Skin of body (tissue), 1 donor: ENCODE measurements at regions not wholly inside any gene's neighbourhood (a gene's known extent, or its start where the extent isn't known, plus 50 kb on each side); places are given as distances from the start of the nearest gene placed in this dataset.

Experiments
- DNase-seq: peaks from one replicate; lab custom pipeline; 2025; lab: John Stamatoyannopoulos, UW

DNA sequence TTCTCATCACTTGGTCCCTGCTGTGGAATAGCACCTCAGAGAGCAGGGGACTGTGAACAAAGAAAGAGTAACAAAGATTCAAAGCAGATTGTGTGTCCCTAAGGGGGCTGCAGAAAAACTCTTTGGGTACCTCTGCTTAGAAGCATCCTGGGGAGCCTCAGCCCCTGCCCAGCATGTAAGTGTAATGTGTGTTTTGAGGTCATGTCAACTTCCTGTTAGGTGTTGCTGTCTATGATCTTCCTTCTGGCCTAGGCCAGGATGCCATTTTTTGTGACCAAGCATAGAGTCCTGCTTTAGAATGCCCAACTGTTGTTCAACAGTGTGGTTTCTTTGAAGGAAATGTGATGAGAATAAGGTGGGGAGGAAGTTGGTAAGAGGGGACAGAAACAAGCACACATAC lies 77.1 kb upstream of the BCL6 start:
- no peak for DNase-seq

DNA sequence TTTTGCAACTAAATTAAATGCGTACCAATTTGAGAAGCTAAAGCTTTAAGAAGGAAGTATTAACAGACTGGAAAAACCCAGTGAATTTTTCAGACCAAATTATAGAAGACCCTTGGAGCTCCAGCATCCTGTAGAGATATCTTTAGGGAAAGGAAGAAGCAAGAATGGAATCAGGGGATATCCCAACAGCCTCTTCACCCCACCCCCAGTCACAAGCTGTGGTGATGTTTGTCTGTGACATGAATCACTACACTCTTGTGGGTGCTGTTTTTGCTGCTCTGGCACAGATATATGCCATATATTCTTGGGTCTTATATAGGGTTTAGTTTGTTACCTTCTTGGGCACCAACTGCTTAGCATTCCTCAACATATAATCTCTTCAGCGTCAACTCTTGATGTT lies 78.5 kb upstream of the BCL6 start:
- DNase-seq, result no peak

DNA sequence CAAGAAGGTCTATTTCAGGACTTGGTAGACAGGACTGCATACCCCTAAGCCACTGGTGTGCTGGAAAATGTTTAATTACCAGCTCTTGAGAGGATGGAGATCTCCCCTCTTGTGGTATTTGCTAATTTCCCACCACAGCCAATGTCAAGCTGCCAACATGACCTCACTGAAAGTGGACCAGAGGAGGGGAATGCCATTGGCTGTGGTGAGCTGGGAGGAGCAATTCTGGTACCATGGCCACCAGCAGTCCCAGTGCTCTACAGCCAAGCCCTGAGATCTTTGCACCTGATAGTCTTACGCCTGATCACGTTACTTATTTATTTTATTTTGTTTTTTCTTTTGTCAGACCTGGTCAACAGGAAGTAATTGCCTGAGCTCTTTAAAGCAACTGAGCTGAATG lies 82.5 kb upstream of the BCL6 start:
- DNase-seq, result no peak

DNA sequence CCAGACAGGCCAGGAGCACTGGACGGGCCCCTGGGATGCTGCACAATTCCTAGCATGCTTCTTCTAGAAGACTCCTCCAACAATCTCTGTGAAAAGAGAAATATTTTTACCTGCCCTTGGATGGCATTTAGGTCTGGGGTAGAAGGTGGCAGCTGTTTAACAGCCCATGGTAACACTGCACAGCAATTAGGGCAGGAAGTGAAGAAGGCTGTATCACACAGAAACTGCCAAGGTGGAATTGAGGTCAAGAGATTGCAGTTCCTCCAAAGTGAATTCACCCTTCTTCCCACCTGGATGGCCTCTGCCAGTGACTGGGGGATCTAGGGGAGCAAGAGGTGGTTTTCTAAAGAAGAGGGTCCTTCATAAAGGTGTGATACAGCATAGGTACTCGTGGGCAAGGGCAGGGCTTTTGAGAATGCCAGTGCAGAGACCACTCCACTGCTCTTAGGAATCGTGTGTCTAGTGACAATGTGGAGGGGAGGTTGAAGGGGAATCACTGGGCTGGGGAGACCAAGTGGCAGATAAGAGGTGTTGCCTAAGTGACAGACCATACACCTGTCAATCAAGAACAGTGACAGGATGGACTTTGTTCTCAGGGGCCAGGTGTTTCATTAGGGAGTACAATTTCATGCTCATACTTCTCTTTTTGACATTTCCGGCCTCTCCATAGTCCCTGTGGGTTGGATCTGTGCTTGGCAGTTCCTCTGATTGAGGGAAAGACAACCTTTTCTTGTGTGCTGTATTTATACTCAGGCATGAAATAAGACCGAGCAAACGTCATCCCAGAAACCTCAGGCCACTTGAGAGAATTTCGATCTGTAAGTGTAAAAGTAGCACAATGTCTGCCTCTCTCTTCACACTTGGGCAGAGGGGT lies 83.5 kb upstream of the BCL6 start:
- DNase-seq, result no peak

DNA sequence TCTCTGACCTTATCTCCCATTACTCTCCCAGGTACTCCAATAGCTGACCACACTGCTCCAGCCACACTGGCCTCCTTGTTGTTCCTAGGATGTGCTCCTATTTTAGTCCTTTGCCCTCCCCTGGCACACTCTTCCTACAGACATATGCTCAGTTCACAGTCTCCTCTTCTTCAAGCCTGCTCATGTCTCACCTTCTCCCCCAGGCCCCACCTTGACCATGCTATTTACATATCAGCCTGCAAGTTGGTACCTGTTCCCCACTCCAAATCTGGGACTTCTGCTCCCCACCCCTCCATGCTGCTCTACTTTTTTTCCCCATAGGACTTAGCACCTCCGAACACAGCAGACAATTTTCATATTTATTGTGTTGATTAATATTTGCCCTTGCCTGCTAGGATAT lies 84.9 kb upstream of the BCL6 start:
- DNase-seq, result no peak

DNA sequence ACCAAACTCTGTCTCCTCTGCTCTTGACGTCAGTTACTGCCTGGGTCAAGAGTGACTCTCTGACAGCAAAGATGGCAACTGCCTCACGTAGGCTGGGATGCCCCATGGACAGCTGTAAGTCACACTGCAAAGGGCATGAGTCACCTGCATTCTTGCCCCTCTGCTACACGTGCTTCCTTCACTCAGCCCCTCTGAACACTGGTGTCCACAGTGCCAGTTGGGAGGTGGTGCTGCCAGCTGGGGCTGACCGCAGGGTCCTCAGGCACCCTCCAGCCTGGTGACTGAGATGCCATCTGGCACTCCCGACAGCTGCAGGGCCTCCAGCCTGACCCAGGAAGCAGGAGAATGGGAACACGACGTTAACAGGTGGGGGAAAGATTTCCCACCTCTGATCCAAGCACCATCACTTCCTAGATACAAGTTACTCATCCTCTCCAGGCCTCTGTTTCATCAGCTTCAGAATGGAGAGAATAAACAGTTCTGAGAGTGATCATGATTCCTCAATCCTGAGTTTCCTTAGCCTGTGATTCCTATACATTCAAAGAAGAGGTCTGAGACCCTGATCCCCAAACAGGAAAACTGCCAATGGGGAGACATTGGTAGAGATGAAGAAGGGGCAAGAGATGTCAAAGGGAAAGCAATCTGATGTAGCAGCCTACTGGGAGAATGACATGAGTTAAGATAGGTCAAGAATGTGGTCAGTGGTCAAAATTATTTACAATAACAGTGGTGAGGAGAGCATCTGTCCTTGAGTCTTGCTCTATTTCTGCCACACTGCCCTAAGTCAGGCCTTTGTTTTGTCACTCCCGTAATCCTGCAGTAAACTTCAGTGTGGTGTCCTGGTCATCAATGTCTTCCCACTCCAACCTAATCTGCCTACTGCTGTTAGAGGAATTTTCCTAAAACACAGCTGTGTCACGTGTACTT lies 86.1 kb upstream of the BCL6 start:
- no peak for DNase-seq

DNA sequence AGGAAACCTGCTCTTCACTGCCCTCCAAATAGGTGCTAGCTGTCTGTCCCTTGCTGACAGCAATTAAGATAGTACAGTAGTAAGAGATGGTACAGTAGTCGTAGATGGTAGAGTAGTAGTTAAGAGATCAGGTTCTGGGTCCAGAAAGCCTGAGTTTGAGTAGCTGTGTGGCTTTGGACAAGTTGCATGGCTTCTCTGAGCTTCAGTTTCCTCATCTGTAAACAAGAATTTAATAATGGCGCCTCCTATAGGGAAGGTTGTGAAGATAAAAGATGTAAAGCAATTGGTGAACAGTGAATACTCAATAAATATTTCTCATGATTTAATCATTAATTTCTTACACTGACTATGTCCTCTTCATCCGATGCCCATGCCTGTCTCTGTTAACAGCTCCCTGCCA lies 86.9 kb upstream of the BCL6 start:
- DNase-seq, result no peak

DNA sequence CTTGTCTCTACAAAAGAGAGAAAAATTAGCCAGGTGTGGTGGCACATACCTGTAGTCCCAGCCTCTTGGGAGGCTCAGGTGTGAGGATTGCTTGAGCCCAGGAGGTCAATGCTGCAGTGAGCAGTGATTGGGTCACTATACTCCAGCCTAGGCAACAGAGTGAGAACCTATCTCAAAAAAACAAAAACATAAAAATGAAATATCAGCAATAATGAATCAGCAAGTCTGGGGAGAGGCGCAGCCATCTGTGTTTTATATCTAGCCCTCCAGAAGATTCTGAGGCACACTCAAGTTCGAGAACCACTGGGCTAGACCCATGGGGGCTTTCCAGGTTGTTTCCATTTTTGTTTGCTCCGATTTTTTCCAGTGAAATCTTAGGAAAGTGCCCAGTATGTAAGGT lies 88.1 kb upstream of the BCL6 start:
- DNase-seq, result no peak

DNA sequence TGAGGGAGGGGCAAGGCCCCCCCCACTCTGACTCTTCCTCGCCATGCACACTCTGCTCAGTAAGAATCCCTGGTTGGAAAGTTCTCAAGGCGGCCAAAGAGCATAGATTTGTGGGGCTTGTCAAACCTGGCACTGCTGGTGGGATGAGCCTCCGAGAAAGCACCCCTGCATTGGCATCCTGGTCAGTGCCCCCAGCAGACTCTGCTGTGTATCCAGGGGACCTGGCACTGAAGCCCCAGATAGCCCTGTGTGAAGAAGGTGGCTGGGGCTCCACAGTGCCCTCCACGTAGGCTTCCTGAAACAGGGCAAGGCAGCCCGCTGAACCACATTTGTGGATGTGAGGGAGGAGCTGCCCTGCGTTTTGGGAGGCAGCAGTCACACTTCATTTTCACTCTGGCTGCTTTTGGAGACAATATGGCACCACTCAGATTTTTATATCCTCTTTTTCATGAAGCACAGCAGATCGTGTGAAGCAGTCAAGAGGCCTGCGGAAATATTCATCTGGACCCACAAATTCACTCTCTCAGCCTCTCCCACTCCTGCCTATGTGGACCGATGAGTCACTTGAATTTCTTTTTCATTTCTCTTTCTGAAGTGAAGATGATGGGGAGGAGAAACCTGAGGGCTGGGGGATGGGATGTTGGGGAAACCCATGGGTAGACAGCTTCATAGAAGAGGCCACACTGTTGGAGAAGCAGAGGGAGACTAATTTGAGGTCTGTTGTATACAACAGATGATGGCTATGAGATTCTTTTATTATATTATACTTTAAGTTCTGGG lies 88.7 kb upstream of the BCL6 start:
- no peak for DNase-seq

DNA sequence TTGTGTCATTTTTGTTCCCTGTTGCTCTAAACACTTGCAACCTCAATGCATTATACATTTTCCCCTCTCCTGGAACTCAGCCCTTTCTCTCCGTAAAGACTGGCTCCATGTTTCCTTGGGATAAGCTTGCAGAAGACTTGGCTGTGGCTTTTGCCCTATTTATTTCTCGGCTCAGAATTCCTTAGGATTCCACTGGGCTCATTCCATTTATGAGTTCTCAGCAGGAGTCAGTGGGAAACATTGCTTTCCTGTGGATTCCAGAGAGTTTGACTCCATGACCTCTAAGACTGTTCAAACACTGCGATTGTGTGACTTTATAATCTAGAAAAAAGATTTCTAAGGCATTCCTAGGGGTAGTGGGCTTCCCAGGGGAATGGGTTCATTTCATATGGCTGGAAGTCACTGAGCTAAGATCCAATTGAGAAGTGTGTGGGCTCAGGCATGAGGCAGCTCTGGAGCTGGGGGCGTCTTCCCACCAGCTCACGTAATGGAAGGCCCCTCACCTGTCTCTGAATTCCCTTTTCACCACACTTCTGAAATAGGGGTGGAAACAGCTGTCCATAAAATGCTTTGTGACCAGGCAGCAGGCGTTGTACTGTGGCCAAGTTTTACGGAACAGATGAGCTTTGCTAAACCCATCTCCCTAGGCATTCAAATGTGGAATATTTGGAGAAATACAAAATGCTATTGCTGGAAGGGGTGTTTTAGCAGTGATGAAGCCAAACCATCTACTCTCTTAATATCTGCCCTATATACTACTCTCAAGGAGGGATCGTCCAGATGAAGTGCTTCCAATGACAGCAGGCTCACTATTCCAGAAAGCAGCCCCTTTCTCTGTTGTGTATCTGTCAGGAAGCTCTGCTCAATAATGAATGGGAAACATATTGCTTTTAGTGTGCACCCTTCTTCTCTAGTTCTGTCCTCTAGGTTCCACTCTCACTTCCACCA lies 91.8 kb upstream of the BCL6 start:
- no peak for DNase-seq

DNA sequence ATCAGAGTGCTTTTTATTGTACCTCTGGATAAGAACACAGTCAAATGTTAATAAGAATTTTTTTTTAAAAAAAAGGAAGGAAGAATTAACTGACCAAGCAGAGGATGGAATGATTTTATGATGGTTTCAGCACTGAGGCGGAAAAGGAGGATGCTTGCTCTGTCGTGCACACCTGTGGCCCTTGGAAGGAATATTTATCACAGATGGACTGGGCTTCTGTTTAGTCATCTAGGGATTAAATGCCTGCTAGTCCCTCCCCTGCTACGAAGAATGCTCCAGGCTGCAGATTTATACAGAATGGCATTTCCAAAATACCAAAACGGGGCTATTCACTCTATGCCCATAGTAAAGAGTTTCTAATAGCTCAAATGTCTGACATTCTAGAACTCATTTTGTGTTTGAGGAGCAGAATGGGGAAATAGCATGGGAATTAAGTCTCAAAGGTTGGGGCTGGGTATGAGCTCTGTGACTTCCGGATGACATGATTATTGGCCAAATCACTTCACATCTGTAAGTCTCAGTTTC lies 92.8 kb upstream of the BCL6 start:
- no peak for DNase-seq

DNA sequence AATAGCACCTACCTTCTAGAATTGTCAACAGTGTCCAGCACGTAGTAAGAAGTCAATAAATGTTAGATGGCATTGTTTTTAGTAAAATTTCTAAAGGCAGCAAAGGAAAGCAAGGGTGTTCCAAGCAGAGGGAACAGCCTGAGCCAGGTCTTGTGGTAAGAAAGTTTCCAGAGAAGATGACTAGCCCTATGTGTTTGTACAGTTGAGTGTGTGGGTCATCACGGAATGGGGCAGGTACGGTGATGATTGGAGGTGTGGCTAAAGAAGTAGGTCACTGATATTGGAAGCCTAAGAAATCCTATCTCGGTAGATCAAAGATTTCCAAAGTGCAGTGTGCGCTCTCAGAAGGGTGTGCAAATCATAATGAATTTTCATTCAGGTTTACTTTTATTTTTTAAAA lies 94.2 kb upstream of the BCL6 start:
- no peak for DNase-seq

DNA sequence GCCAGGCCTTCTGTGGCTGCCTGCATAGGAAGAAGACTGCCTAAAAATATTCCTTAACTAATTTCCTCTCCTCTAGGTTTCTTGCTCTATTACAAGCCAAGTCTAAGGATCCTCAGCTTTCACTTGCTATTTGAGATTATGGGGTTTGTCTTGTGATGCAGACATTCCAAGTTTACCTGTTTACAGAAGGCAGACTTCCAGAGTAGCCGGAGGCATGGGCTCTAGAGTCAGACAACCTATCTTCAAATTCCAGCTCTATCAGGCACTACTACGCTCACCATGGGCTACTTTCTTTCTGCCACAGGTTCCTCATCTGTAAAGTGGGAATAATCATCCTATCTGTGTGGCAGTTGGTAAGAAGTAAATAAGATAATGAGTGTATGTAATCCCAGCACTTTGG lies 95.6 kb upstream of the BCL6 start:
- DNase-seq, result no peak

DNA sequence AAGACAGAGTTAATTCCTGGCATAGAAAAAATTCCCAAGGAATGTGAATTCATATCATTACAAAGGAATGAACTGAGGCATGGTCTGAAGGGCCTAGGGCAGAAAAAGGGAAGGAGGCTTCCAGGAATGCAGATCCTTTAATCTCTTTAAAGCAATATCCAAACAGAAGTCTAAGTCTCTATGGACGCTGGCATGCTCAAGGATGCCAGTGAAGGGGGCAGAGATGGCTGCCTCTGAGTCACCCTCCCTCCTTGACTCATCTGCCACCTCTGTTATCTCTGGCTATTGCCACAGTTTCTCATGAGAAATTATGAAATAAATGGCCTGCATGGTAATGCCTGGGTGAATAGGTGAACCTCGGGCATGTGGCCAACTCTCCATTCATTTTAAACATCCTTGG lies 96.3 kb upstream of the BCL6 start:
- DNase-seq, result no peak

DNA sequence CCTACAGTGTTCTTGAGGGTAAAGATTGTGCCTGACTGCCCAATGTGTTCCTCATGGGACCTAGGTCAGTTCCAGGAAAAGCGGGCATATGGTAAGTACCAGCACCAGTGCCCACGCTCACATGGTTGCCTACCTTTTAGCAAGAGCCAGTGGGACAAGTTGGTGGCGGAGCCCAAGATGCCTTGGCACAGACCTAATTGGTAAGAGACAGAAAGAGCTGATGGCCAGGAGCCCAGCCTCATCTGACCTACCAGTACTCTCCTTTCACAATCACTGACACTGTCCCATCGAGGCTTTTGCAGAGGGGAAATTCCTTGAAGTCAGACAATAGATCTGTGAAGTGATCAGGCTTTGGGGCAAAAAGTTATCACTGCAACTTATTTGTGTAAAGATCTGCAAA lies 98.4 kb upstream of the BCL6 start:
- DNase-seq, result no peak

DNA sequence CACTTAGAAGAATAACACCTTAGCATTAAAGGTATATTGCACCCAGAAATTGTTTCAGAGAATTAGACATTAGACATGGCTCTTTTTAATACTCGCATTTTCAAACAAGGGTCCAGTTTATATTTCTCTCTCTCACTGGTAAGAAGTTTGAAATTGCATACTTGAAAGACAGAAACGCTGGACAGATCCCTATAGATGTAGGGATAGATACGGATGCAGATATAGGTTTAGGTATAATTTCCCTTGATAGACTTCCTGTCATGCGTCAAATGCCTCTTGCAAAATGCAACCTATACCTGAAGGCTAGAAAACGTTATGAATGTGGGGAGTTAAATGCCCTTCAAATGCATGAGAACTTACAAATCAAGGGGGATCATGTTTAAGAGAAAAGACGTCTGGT lies 99.4 kb upstream of the BCL6 start:
- no peak for DNase-seq

DNA sequence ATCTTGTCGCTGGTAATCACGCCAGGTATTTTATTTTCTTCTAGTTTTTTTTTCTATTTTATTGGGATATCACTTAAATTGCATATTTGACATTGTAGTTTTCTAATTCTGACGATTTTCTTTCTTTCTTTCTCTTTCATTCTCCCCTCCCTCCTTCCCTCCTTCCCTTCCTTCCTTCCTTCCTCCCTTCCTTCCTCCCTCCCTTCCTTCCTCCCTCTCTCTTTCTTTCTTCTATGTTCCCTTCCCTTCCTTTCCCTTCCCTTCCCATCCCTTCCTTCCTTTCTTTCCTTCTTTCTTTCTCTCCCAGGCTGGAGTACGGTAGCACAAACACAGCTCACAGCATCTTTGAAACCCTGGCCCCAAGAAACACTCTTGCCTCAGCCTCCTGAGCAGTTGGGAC lies 100.6 kb upstream of the BCL6 start:
- DNase-seq, result no peak

DNA sequence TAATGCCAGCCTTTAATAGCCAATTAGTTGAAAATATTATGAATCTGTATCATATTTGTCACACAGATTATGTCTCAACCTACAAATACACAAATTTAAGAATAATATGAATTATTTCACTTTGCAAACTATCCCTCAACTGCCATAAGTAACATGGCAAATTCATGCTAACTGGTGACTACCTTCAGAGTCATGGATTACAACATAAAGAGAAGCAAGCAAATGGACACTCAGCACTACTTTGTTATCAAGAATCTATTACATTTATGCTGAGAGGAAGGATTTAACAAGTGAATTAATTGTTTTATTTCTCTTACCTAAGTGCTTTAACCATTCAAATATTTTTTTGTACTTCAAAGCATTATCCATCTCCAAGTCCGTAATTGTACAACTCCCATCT lies 103.1 kb upstream of the BCL6 start:
- DNase-seq, result no peak

DNA sequence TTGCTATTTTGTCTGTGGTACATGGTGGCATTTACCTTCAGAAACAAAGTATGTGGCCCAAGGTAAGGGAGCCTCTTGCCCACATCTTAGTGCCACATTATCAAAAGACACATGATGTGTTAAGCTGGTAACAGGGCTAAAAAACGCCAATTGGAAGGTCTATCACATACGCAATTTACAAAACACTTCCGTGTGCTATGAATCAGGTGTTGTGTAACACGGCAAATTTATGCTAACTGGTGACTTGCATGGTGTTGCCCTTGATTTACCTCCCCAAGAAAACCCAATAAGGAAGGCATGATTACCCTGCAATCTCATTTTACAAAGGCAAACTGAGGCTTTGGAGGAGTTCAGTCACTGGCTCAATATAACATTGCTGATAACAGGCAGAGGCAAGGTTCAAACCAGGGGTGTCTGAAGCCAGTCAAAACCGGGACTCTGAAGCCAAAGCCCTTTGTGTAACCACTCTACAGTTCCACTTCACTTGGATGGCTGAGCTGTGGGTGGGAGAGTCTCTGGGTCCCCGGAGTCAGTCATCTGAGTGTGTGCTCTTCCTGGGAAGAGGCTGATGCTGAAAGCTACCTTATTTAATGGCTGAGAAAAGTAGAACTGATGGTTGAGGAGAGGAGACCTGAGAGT lies 103.9 kb upstream of the BCL6 start:
- DNase-seq, result no peak
